ENCODE measurements at regions not wholly inside any gene's neighbourhood (a gene's known extent, or its start where the extent isn't known, plus 50 kb on each side); places are given as distances from the start of the nearest gene placed in this dataset.

- no peak for DNase-seq (ENCODE audit: extremely low read depth in 1 of 4, low spot score in 3 of 4)
- FAIRE-seq = no peak
- Histone ChIP-seq H3K4me3 (no peak overlapping the region), H3K79me2 (ENCODE audit: control insufficient read depth, insufficient read depth, low read length) (no peaks in the 10 kb centered on the region), H3K9me1 (ENCODE audit: control insufficient read depth, insufficient read depth, low read length) (no peaks in the 10 kb centered on the region), H3K4me1 (replicated peaks in 1 of 2; ENCODE audit: control insufficient read depth in 2 of 2, insufficient read depth in 2 of 2, low read length in 2 of 2) (peaks cover 0 to 3% of the 10 kb centered on the region in 2 experiments; a peak in 1 of 5 replicates), H3K36me3 (ENCODE audit: control insufficient read depth, insufficient read depth, low read length) (no peaks in the 10 kb centered on the region), H3K27ac (ENCODE audit: extremely low read depth, low read depth, low read length) (no peak overlapping the region), H2AFZ (ENCODE audit: low read depth, low read length) (no peak overlapping the region), H3K9ac (ENCODE audit: insufficient read depth in 1 of 2, low read depth in 2 of 2, low read length in 2 of 2) (no peak overlapping the region), H4K20me1 (replicated peaks; ENCODE audit: control insufficient read depth, insufficient read depth, low read length) (no peaks in the 10 kb centered on the region), H3K4me2 (ENCODE audit: insufficient read depth, low read length) (no peak overlapping the region), H3K9me3 (replicated peaks; ENCODE audit: control insufficient read depth, insufficient read depth, low read depth, low read length) (no peaks in the 10 kb centered on the region), H3K27me3 (ENCODE audit: control insufficient read depth in 2 of 2, insufficient read depth in 2 of 2, low read length in 2 of 2) (peaks cover 58 to 70% of the 10 kb centered on the region in 2 experiments)
- CTCF ChIA-PET (ENCODE audit: low intra/inter-chr PET ratio) = no interaction called here
- intact Hi-C loops (cut with micrococcal nuclease) (no loop called here), in situ Hi-C loops (cut with MboI) (no loop called here)
- ATAC-seq = no peak
- 17% methylated on average over 4 of the region's 4 CpGs for WGBS (ENCODE audit: insufficient coverage, low coverage, missing lambda C conversion rate)
- no peak for TF ChIP-seq NRF1 (conservative IDR thresholded peaks at IDR 0.05 in 1 of 2, IDR thresholded peaks at IDR 0.05 in 1 of 2)
- TF ChIP-seq GABPA (tag; conservative IDR thresholded peaks at IDR 0.05; ENCODE audit: low read depth) = no peak
- TF ChIP-seq ARID3B (CRISPR knock-in tag; IDR thresholded peaks at IDR 0.05; ENCODE audit: borderline replicate concordance) = no peak
- TF ChIP-seq TCFL5 (CRISPR knock-in tag; conservative IDR thresholded peaks at IDR 0.05) = no peak
- TF ChIP-seq EZH2 (IDR thresholded peaks at IDR 0.05; ENCODE audit: borderline replicate concordance, low read depth, low read length) = no peak
- TF ChIP-seq, protein P1, sequence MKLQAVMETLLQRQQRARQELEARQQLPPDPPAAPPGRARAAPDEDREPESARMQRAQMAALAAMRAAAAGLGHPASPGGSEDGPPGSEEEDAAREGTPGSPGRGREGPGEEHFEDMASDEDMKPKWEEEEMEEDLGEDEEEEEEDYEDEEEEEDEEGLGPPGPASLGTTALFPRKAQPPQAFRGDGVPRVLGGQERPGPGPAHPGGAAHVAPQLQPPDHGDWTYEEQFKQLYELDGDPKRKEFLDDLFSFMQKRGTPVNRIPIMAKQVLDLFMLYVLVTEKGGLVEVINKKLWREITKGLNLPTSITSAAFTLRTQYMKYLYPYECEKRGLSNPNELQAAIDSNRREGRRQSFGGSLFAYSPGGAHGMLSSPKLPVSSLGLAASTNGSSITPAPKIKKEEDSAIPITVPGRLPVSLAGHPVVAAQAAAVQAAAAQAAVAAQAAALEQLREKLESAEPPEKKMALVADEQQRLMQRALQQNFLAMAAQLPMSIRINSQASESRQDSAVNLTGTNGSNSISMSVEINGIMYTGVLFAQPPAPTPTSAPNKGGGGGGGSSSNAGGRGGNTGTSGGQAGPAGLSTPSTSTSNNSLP (IDR thresholded peaks at IDR 0.05; ENCODE audit: borderline replicate concordance, low read depth, low read length) = no peak
- TF ChIP-seq SRF (CRISPR knock-in tag; IDR thresholded peaks at IDR 0.05) = no peak
- no peak for TF ChIP-seq RFX5 (IDR thresholded peaks at IDR 0.05; ENCODE audit: low read depth, low read length)
- no peak for TF ChIP-seq BCL6 (CRISPR knock-in tag; IDR thresholded peaks at IDR 0.05)
- no peak for TF ChIP-seq ZBTB8A (IDR thresholded peaks at IDR 0.05; ENCODE audit: partially characterized antibody)
- POLR2A ChIA-PET = interaction anchor here (0.5 to 0.6 kb wide), 2 partner anchors 80 to 560 kb away, joined by 3 read pairs; no protein-coding TSS in a partner anchor
- BruUV-seq (replicated peaks) = no TSS peak
These were observed 168.9 kb downstream of the ERCC6L2 start for GRCh38 chr9:96044401-96044800.
